GM12878 (cell line): ENCODE measurements at regions not wholly inside any gene's neighbourhood (a gene's known extent, or its start where the extent isn't known, plus 50 kb on each side); places are given as distances from the start of the nearest gene placed in this dataset.

Experiments
- ATAC-seq: fragments of 200-7000 bp; cut with Tn5 transposase; 3 replicates; pipeline ENCODE4 v1.9.1; 2020; ENCODE audit warnings: mild to moderate bottlenecking, moderate library complexity
- BruUV-seq: library from RNA; stranded (reverse); fragments of 400-500 nt; replicated peaks from 2 replicates; lab custom pipeline; 2021; lab: Mats Ljungman, UMichigan
- CTCF ChIA-PET: fragments of 300-600 bp; sonication (Branson Sonifier 250); formaldehyde crosslinking; extraction: SDS; loops from one replicate; lab custom pipeline; 2021; ENCODE audit warnings: inconsistent platforms; lab: Yijun Ruan, JAX
- POLR2A ChIA-PET: fragments of 350-600 bp; formaldehyde crosslinking; extraction: SDS; loops from one replicate; lab custom pipeline; 2021; ENCODE audit warnings: inconsistent platforms; lab: Charles Lee
- RAD21 ChIA-PET: fragments of 300-600 bp; sonication (Branson Sonifier 250); formaldehyde crosslinking; loops from one replicate; lab custom pipeline; 2023; ENCODE audit warnings: antibody characterized with exemption; ENCODE audit not compliant: unreplicated experiment; lab: Charles Lee
- SMC1A ChIA-PET: fragments of 300-600 bp; sonication (Branson Sonifier 250); formaldehyde crosslinking; loops from one replicate; lab custom pipeline; 2023; ENCODE audit not compliant: unreplicated experiment, uncharacterized antibody; lab: Charles Lee
- DNase-seq: peaks from one replicate; pipeline ENCODE4 v3.0.0-alpha.2; 2011; ENCODE audit warnings: low read depth, low spot score
- FAIRE-seq: peaks from 3 replicates; lab custom pipeline; 2011; peaks lifted over from hg19 to GRCh38; lab: Jason Lieb, UNC
- H2AFZ ChIP-seq: 2 replicates; pipeline ENCODE4 v1.6.0; 2011; ENCODE audit warnings: low read depth, low read length, control low read depth; ENCODE audit not compliant: control insufficient read depth
- H3K27ac ChIP-seq: 2 replicates; pipeline ENCODE4 v1.5.1; 2011; ENCODE audit warnings: control low read depth; ENCODE audit not compliant: control insufficient read depth, insufficient read depth
- H3K27me3 ChIP-seq, 2 experiments: replicated peaks in 1 of 2; 2 replicates each; pipeline versions ENCODE4 v1.6.0 to v1.6.1; 2011; ENCODE audit warnings: low read length in 1 of 2; ENCODE audit not compliant: control insufficient read depth in 2 of 2, insufficient read depth in 2 of 2
- H3K36me3 ChIP-seq, 2 experiments: 2 replicates each; pipeline ENCODE4 v1.5.1; 2011; ENCODE audit warnings: low read length in 1 of 2; ENCODE audit not compliant: control insufficient read depth in 2 of 2, insufficient read depth in 2 of 2
- H3K4me1 ChIP-seq: 2 replicates; pipeline ENCODE4 v1.6.1; 2011; ENCODE audit warnings: mild to moderate bottlenecking, low read length, moderate library complexity, mixed read lengths; ENCODE audit not compliant: control insufficient read depth, insufficient read depth
- H3K4me2 ChIP-seq: 2 replicates; pipeline ENCODE4 v1.6.0; 2011; ENCODE audit warnings: control low read depth; ENCODE audit not compliant: control insufficient read depth, insufficient read depth
- H3K4me3 ChIP-seq: fragments of 200-600 bp; sonication (generic); 2 replicates; pipeline ENCODE4 v1.5.1; 2016
- H3K79me2 ChIP-seq: 2 replicates; pipeline ENCODE4 v1.6.0; 2011; ENCODE audit warnings: low read length; ENCODE audit not compliant: control insufficient read depth, insufficient read depth
- H3K9ac ChIP-seq: 2 replicates; pipeline ENCODE4 v1.8.0; 2011; ENCODE audit warnings: low read length, control low read depth, mixed read lengths; ENCODE audit not compliant: control insufficient read depth, insufficient read depth
- H3K9me3 ChIP-seq: replicated peaks from 3 replicates; pipeline ENCODE4 v1.5.1; 2011; ENCODE audit warnings: mild to moderate bottlenecking, low read length; ENCODE audit not compliant: control insufficient read depth, insufficient read depth
- H4K20me1 ChIP-seq: 2 replicates; pipeline ENCODE4 v1.6.0; 2011; ENCODE audit not compliant: control insufficient read depth, insufficient read depth
- CBX5 ChIP-seq: sonication (generic); IDR thresholded peaks from 2 replicates; pipeline ENCODE4 v1.6.1; 2016; ENCODE audit warnings: low read depth, moderate library complexity, mild to moderate bottlenecking, inconsistent platforms
- FOXK2 ChIP-seq: fragments of 450-650 bp; IDR thresholded peaks from 2 replicates; pipeline ENCODE4 v1.6.1; 2017; ENCODE audit warnings: mild to moderate bottlenecking, moderate library complexity
- IRF5 ChIP-seq: fragments of 450-650 bp; IDR thresholded peaks from 2 replicates; pipeline ENCODE4 v1.6.1; 2017; ENCODE audit warnings: borderline replicate concordance
- KDM1A ChIP-seq: fragments of 200-600 bp; sonication (generic); IDR thresholded peaks from 2 replicates; pipeline ENCODE4 v1.6.1; 2016; ENCODE audit warnings: borderline replicate concordance
- MEF2B ChIP-seq: fragments of 450-650 bp; IDR thresholded peaks from 2 replicates; pipeline ENCODE4 v1.6.1; 2018; ENCODE audit warnings: mild to moderate bottlenecking, moderate library complexity; ENCODE audit not compliant: partially characterized antibody, poor library complexity, severe bottlenecking
- PML ChIP-seq: IDR thresholded peaks from 2 replicates; pipeline ENCODE4 v1.6.1; 2012; ENCODE audit warnings: low read length, inconsistent platforms
- POLR2AphosphoS5 ChIP-seq: IDR thresholded peaks from 2 replicates; pipeline ENCODE4 v1.6.1; 2011; ENCODE audit warnings: mild to moderate bottlenecking, low read length, inconsistent platforms
- SMAD1 ChIP-seq: fragments of 450-650 bp; IDR thresholded peaks from 2 replicates; pipeline ENCODE4 v1.6.1; 2018; ENCODE audit warnings: mild to moderate bottlenecking, low read depth; ENCODE audit not compliant: partially characterized antibody
- SRF ChIP-seq, 2 experiments: IDR thresholded peaks; 2 replicates each; pipeline ENCODE4 v1.6.1; 2011; ENCODE audit warnings: low read depth in 2 of 2, low read length in 2 of 2, mild to moderate bottlenecking in 1 of 2, moderate library complexity in 1 of 2
- TARDBP ChIP-seq: IDR thresholded peaks from 2 replicates; pipeline ENCODE4 v1.6.1; 2016; ENCODE audit warnings: borderline replicate concordance
- YBX1 ChIP-seq: fragments of 450-650 bp; IDR thresholded peaks from 2 replicates; pipeline ENCODE4 v1.6.1; 2016; ENCODE audit warnings: antibody characterized with exemption
- YY1 ChIP-seq: IDR thresholded peaks from 2 replicates; pipeline ENCODE4 v1.6.1; 2011; ENCODE audit warnings: low read depth, mild to moderate bottlenecking, low read length
- ZNF24 ChIP-seq: fragments of 450-650 bp; IDR thresholded peaks from 2 replicates; pipeline ENCODE4 v1.6.1; 2017; ENCODE audit warnings: antibody characterized with exemption, mild to moderate bottlenecking
- ZNF622 ChIP-seq: fragments of 450-650 bp; IDR thresholded peaks from 2 replicates; pipeline ENCODE4 v1.6.1; 2017; ENCODE audit warnings: mild to moderate bottlenecking, inconsistent platforms
- WGBS: methylation state at CpG from one replicate; pipeline ENCODE4 v1.1.6; 2016; ENCODE audit warnings: low lambda C conversion rate; ENCODE audit not compliant: insufficient replicate concordance, insufficient coverage; ENCODE audit errors: missing lambda C conversion rate; 5-methylcytosine and 5-hydroxymethylcytosine counted together
- in situ Hi-C: fragments of 300-500 bp; cut with MboI; formaldehyde crosslinking; loops from 9 replicates; pipeline ENCODE4 v1.14.3; 2018; ENCODE audit warnings: mixed read lengths
- intact Hi-C: fragments of 100-400 bp; cut with micrococcal nuclease; formaldehyde crosslinking; loops from one replicate; pipeline ENCODE4 v1.14.2; 2022; ENCODE audit not compliant: unreplicated experiment
- TF ChIP-seq, protein P1 (sequence below): fragments of 450-650 bp; formaldehyde crosslinking; IDR thresholded peaks from 2 replicates; pipeline ENCODE4 v1.5.0; 2022; ENCODE audit warnings: mild to moderate bottlenecking, missing genetic modification characterization

DNA sequence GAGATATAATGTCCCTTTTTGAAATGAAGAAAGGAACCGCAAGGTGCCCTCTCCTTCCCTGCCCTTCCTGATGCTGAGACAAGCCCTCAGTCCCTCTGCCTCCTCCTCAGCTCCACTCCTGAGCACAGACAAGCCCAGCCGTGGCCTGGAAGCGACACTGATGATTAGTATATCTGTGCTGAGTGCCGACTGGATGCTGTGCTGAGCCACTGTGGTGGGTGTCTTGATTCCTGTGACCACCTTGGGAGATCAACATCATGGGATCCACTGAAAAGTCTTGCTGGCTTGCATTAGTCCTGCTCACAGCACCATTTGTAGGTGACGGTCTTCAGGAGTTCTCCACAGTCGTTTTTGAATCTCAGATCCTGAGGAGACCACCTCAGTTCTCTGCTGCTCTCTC lies 59.5 kb upstream of the HGFAC start:
- ATAC-seq (no peak), FAIRE-seq (no peak), DNase-seq (no peak)
- Histone ChIP-seq H3K27me3 (no peaks in the 10 kb centered on the region), H3K79me2 (no peaks in the 10 kb centered on the region), H3K4me3 (no peak overlapping the region), H3K4me1 (peaks cover 4% of the 10 kb centered on the region), H3K9ac (no peak overlapping the region), H3K27ac (no peak overlapping the region), H4K20me1 (no peaks in the 10 kb centered on the region), H3K4me2 (no peak overlapping the region), H3K9me3 (peaks cover 16% of the 10 kb centered on the region), H2AFZ (no peak overlapping the region), H3K36me3 (no peaks in the 10 kb centered on the region)
- BruUV-seq: no TSS peak
- 55% methylated on average over 6 of the region's 6 CpGs for WGBS
- POLR2A ChIA-PET: no interaction called here
- intact Hi-C loops: no loop called here
- RAD21 ChIA-PET: no interaction called here
- SMC1A ChIA-PET: no interaction called here
- no peak for TF ChIP-seq KDM1A
- in situ Hi-C loops: no loop called here
- CTCF ChIA-PET: no interaction called here

DNA sequence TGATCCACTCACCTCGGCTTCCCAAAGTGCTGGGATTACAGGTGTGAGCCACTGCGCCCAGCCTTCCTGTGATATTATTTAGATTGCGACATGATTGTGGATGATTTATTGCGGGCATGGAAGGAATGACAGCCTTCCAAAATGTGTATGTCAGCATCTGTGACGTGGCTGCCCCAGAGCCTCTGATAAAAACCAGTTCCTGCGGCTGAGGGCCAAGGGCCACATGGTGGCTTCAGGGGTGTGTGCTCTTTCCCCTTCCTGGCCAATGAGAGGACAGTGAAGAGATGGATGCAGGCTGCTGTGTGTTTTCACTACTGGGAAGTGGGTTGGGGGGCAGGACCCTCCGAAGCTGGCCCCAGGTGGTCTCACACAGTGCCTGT lies 57.4 kb upstream of the HGFAC start:
- H3K4me1 ChIP-seq: peaks cover 16% of the 10 kb centered on the region
- WGBS: 93% methylated on average over 7 of the region's 7 CpGs
- ATAC-seq (no peak), DNase-seq (no peak), FAIRE-seq (no peak)
- H4K20me1 ChIP-seq: no peaks in the 10 kb centered on the region
- no peak overlapping the region for H3K27ac ChIP-seq
- in situ Hi-C loops: no loop called here
- ChIA-PET POLR2A (no interaction called here), CTCF (no interaction called here), SMC1A (no interaction called here), RAD21 (no interaction called here)
- H2AFZ ChIP-seq: no peak overlapping the region
- H3K27me3 ChIP-seq: no peaks in the 10 kb centered on the region
- H3K79me2 ChIP-seq: no peaks in the 10 kb centered on the region
- BruUV-seq: no TSS peak
- no peak overlapping the region for H3K9ac ChIP-seq
- no peak overlapping the region for H3K4me2 ChIP-seq
- H3K36me3 ChIP-seq: no peaks in the 10 kb centered on the region
- intact Hi-C loops: no loop called here
- no peak overlapping the region for H3K4me3 ChIP-seq
- peaks cover 11% of the 10 kb centered on the region; the same call in 2 of the 3 replicates for H3K9me3 ChIP-seq
- TF ChIP-seq IRF5 (no peak), PML (no peak), SRF (IDR thresholded peaks at IDR 0.05; ENCODE audit: low read depth in 2 of 2, low read length in 2 of 2) (no peak), POLR2AphosphoS5 (no peak), TARDBP (no peak), CBX5 (no peak), YBX1 (no peak), ZNF622 (no peak), MEF2B (no peak), ZNF24 (no peak), SMAD1 (no peak), FOXK2 (no peak), YY1 (no peak)
- TF ChIP-seq, protein P1, sequence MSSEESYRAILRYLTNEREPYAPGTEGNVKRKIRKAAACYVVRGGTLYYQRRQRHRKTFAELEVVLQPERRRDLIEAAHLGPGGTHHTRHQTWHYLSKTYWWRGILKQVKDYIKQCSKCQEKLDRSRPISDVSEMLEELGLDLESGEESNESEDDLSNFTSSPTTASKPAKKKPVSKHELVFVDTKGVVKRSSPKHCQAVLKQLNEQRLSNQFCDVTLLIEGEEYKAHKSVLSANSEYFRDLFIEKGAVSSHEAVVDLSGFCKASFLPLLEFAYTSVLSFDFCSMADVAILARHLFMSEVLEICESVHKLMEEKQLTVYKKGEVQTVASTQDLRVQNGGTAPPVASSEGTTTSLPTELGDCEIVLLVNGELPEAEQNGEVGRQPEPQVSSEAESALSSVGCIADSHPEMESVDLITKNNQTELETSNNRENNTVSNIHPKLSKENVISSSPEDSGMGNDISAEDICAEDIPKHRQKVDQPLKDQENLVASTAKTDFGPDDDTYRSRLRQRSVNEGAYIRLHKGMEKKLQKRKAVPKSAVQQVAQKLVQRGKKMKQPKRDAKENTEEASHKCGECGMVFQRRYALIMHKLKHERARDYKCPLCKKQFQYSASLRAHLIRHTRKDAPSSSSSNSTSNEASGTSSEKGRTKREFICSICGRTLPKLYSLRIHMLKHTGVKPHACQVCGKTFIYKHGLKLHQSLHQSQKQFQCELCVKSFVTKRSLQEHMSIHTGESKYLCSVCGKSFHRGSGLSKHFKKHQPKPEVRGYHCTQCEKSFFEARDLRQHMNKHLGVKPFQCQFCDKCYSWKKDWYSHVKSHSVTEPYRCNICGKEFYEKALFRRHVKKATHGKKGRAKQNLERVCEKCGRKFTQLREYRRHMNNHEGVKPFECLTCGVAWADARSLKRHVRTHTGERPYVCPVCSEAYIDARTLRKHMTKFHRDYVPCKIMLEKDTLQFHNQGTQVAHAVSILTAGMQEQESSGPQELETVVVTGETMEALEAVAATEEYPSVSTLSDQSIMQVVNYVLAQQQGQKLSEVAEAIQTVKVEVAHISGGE (CRISPR knock-in tag): no peak
